ENCODE measurements at regions not wholly inside any gene's neighbourhood (a gene's known extent, or its start where the extent isn't known, plus 50 kb on each side); places are given as distances from the start of the nearest gene placed in this dataset.

GRCh38 chr6:6704103-6705060 is 115.9 kb downstream of the LY86 start:
- no peak for DNase-seq

GRCh38 chr6:6705061-6705425 is 116.5 kb downstream of the LY86 start:
- DNase-seq, result no peak

- no peak for DNase-seq
These were observed 117.6 kb downstream of the LY86 start for GRCh38 chr6:6705915-6706675.

- no peak for DNase-seq
These were observed 118.6 kb downstream of the LY86 start for GRCh38 chr6:6707143-6707542.

- no peak for DNase-seq
These were observed 120.6 kb downstream of the LY86 start for GRCh38 chr6:6709106-6709505.

- no peak for DNase-seq
These were observed 122.7 kb downstream of the LY86 start for GRCh38 chr6:6711031-6711785.

- DNase-seq, result no peak
These were observed 123.4 kb downstream of the LY86 start for GRCh38 chr6:6711832-6712448.

- DNase-seq, result no peak
These were observed 124.2 kb downstream of the LY86 start for GRCh38 chr6:6712449-6713403.

- no peak for DNase-seq
These were observed 125.1 kb downstream of the LY86 start for GRCh38 chr6:6713657-6714056.

GRCh38 chr6:6714118-6714897 is 125.8 kb downstream of the LY86 start:
- no peak for DNase-seq

- no peak for DNase-seq
These were observed 126.4 kb downstream of the LY86 start for GRCh38 chr6:6714953-6715352.

GRCh38 chr6:6715465-6715864 is 126.9 kb downstream of the LY86 start:
- no peak for DNase-seq

- DNase-seq, result no peak
These were observed 128.7 kb downstream of the LY86 start for GRCh38 chr6:6716998-6717763.

- DNase-seq, result no peak
These were observed 129.4 kb downstream of the LY86 start for GRCh38 chr6:6717953-6718352.

GRCh38 chr6:6721606-6722005 is 133.1 kb downstream of the LY86 start:
- DNase-seq, result no peak

- no peak for DNase-seq
These were observed 133.7 kb downstream of the LY86 start for GRCh38 chr6:6722195-6722594.

- no peak for DNase-seq
These were observed 134.8 kb downstream of the LY86 start for GRCh38 chr6:6723361-6723760.

GRCh38 chr6:6723921-6724538 is 135.5 kb downstream of the LY86 start:
- DNase-seq, result no peak

Measured in activated CD4-positive, CD25-positive, alpha-beta regulatory T cell treated with anti-CD3 and anti-CD28 coated beads, Interleukin-2, amount 50 U/mL, for 72 hours (primary cell).